IMR-90 (cell line): ENCODE measurements at regions not wholly inside any gene's neighbourhood (a gene's known extent, or its start where the extent isn't known, plus 50 kb on each side); places are given as distances from the start of the nearest gene placed in this dataset.

ENCODE experiments used
- ATAC-seq: fragments of 200-7000 bp; cut with Tn5 transposase; 2 replicates; pipeline ENCODE4 v1.9.1; 2020; ENCODE audit warnings: low read depth, mild to moderate bottlenecking, moderate library complexity
- BruUV-seq: library from RNA; stranded (reverse); fragments of 400-500 nt; replicated peaks from 2 replicates; lab custom pipeline; 2021; lab: Mats Ljungman, UMichigan
- CTCF ChIA-PET: fragments of 300-600 bp; formaldehyde crosslinking; extraction: SDS; loops from one replicate; lab custom pipeline; 2021; ENCODE audit warnings: antibody characterized with exemption; lab: Yijun Ruan, JAX
- POLR2A ChIA-PET: fragments of 300-600 bp; sonication (Branson Sonifier 250); formaldehyde crosslinking; loops from one replicate; lab custom pipeline; 2022; ENCODE audit warnings: antibody characterized with exemption; ENCODE audit not compliant: unreplicated experiment; lab: Charles Lee
- DNase-seq: peaks from one replicate; pipeline ENCODE4 v3.0.0; 2013
- H2AFZ ChIP-seq: replicated peaks from 2 replicates; pipeline ENCODE3; 2013; ENCODE audit warnings: low read length, mild to moderate bottlenecking; ENCODE audit not compliant: poor library complexity
- H2AK5ac ChIP-seq: 2 replicates; pipeline ENCODE4 v1.6.1; 2013; ENCODE audit warnings: low read depth, low read length, inconsistent platforms
- H2AK9ac ChIP-seq: replicated peaks from 2 replicates; pipeline ENCODE3; 2013; ENCODE audit warnings: mild to moderate bottlenecking, low read depth, low read length, moderate library complexity; ENCODE audit not compliant: poor library complexity
- H2BK120ac ChIP-seq: 2 replicates; pipeline ENCODE4 v1.6.1; 2013; ENCODE audit warnings: low read depth, low read length, inconsistent platforms
- H2BK15ac ChIP-seq: 3 replicates; pipeline ENCODE4 v1.6.1; 2013; ENCODE audit warnings: low read depth, low read length, inconsistent platforms
- H2BK20ac ChIP-seq: 2 replicates; pipeline ENCODE4 v1.6.1; 2013; ENCODE audit warnings: low read depth, mild to moderate bottlenecking, inconsistent platforms, low read length, moderate library complexity
- H2BK5ac ChIP-seq: 2 replicates; pipeline ENCODE4 v1.6.1; 2013; ENCODE audit warnings: mild to moderate bottlenecking, low read depth, low read length, inconsistent platforms; ENCODE audit not compliant: poor library complexity, severe bottlenecking
- H3K14ac ChIP-seq: replicated peaks from 2 replicates; pipeline ENCODE4 v1.6.1; 2013; ENCODE audit warnings: low read depth, low read length, inconsistent platforms
- H3K18ac ChIP-seq: 2 replicates; pipeline ENCODE4 v1.6.1; 2013; ENCODE audit warnings: low read depth, low read length, control low read depth
- H3K23ac ChIP-seq: 2 replicates; pipeline ENCODE4 v1.6.1; 2013; ENCODE audit warnings: low read depth, low read length, inconsistent platforms
- H3K27ac ChIP-seq: 2 replicates; pipeline ENCODE4 v1.5.1; 2013; ENCODE audit warnings: mild to moderate bottlenecking, control low read depth, low read length; ENCODE audit not compliant: insufficient read depth
- H3K27me3 ChIP-seq: 2 replicates; pipeline ENCODE4 v1.6.1; 2013; ENCODE audit warnings: low read length; ENCODE audit not compliant: control insufficient read depth, insufficient read depth
- H3K36me3 ChIP-seq: 2 replicates; pipeline ENCODE4 v1.6.1; 2013; ENCODE audit warnings: low read length, mixed read lengths; ENCODE audit not compliant: control insufficient read depth, insufficient read depth
- H3K4ac ChIP-seq: 2 replicates; pipeline ENCODE4 v1.6.1; 2013; ENCODE audit warnings: low read depth, low read length, inconsistent platforms
- H3K4me1 ChIP-seq: 2 replicates; pipeline ENCODE4 v1.6.1; 2013; ENCODE audit warnings: low read length, mixed read lengths; ENCODE audit not compliant: control insufficient read depth, insufficient read depth
- H3K4me2 ChIP-seq: 2 replicates; pipeline ENCODE4 v1.6.1; 2013; ENCODE audit warnings: low read depth, mild to moderate bottlenecking, control low read depth, low read length, moderate library complexity
- H3K4me3 ChIP-seq: 2 replicates; pipeline ENCODE4 v1.5.1; 2013; ENCODE audit warnings: low read depth, mild to moderate bottlenecking, control low read depth, low read length, moderate library complexity; ENCODE audit not compliant: insufficient read depth
- H3K56ac ChIP-seq: 2 replicates; pipeline ENCODE4 v1.6.1; 2013; ENCODE audit warnings: low read length, inconsistent platforms; ENCODE audit not compliant: insufficient read depth; ENCODE audit errors: extremely low read depth
- H3K79me1 ChIP-seq, 2 experiments: 2 replicates each; pipeline ENCODE4 v1.6.1; 2013; ENCODE audit warnings: low read length in 2 of 2, inconsistent platforms in 1 of 2, low read depth in 1 of 2
- H3K9ac ChIP-seq: 2 replicates; pipeline ENCODE4 v1.6.1; 2013; ENCODE audit warnings: low read depth, low read length, control low read depth
- H3K9me1 ChIP-seq: 2 replicates; pipeline ENCODE4 v1.6.1; 2013; ENCODE audit warnings: low read length, inconsistent platforms; ENCODE audit not compliant: insufficient read depth
- H3K9me3 ChIP-seq: 2 replicates; pipeline ENCODE4 v1.6.1; 2013; ENCODE audit warnings: low read length; ENCODE audit not compliant: control insufficient read depth, insufficient read depth
- H4K20me1 ChIP-seq: 2 replicates; pipeline ENCODE4 v1.6.1; 2013; ENCODE audit warnings: low read length, inconsistent platforms; ENCODE audit not compliant: insufficient read depth
- H4K5ac ChIP-seq: 2 replicates; pipeline ENCODE4 v1.6.1; 2013; ENCODE audit warnings: mild to moderate bottlenecking, low read depth, low read length, control low read depth
- H4K8ac ChIP-seq, 2 experiments: 2 replicates each; pipeline ENCODE4 v1.6.1; 2013; ENCODE audit warnings: low read depth in 2 of 2, low read length in 2 of 2, control low read depth in 1 of 2, inconsistent platforms in 1 of 2
- H4K91ac ChIP-seq: 2 replicates; pipeline ENCODE4 v1.6.1; 2013; ENCODE audit warnings: low read depth, low read length, inconsistent platforms; ENCODE audit not compliant: insufficient read depth
- BHLHE40 ChIP-seq: fragments of 150-350 bp; IDR thresholded peaks from 2 replicates; pipeline ENCODE4 v1.6.1; 2016; ENCODE audit warnings: mild to moderate bottlenecking, low read depth, low read length
- CEBPB ChIP-seq: IDR thresholded peaks from 2 replicates; pipeline ENCODE4 v1.6.1; 2012; ENCODE audit warnings: low read depth, low read length, improper control_type of control experiment
- CHD1 ChIP-seq: IDR thresholded peaks from 2 replicates; pipeline ENCODE4 v1.6.1; 2012; ENCODE audit warnings: low read depth, low read length, improper control_type of control experiment
- MAFK ChIP-seq: IDR thresholded peaks from 2 replicates; pipeline ENCODE4 v1.6.1; 2012; ENCODE audit warnings: low read depth, low read length, improper control_type of control experiment
- MAZ ChIP-seq: IDR thresholded peaks from 2 replicates; pipeline ENCODE4 v1.6.1; 2012; ENCODE audit warnings: low read depth, mild to moderate bottlenecking, low read length, improper control_type of control experiment, moderate library complexity, borderline replicate concordance
- NFE2L2 ChIP-seq: fragments of 150-350 bp; IDR thresholded peaks from 2 replicates; pipeline ENCODE4 v1.6.1; 2016; ENCODE audit warnings: low read depth, mild to moderate bottlenecking, low read length
- POLR2A ChIP-seq: IDR thresholded peaks from 2 replicates; pipeline ENCODE4 v1.6.1; 2012; ENCODE audit warnings: mild to moderate bottlenecking, low read depth, low read length
- RAD21 ChIP-seq: IDR thresholded peaks from 2 replicates; pipeline ENCODE4 v1.6.1; 2012; ENCODE audit warnings: low read length, improper control_type of control experiment
- RFX5 ChIP-seq: IDR thresholded peaks from 2 replicates; pipeline ENCODE4 v1.8.0; 2012; ENCODE audit warnings: low read depth, mild to moderate bottlenecking, low read length, moderate library complexity
- WGBS, 2 experiments: methylation state at CpG; one replicate each; pipeline versions ENCODE4 v1.1.5 to v1.1.7; 2013; ENCODE audit warnings: missing lambda C conversion rate in 2 of 2; ENCODE audit not compliant: insufficient read length in 1 of 2; ENCODE audit errors: extremely low coverage in 2 of 2; 5-methylcytosine and 5-hydroxymethylcytosine counted together
- dilution Hi-C: fragments of 300-500 bp; cut with HindIII; formaldehyde crosslinking; loops from one replicate; pipeline ENCODE4 v1.14.3; 2018; ENCODE audit warnings: low sequenced_read_pairs; ENCODE audit not compliant: unreplicated experiment
- in situ Hi-C: fragments of 300-500 bp; cut with MboI; formaldehyde crosslinking; loops from 3 replicates; pipeline ENCODE4 v1.14.3; 2019; ENCODE audit warnings: low sequenced_read_pairs, inconsistent platforms, mixed read lengths
- intact Hi-C: fragments of 100-400 bp; cut with micrococcal nuclease; formaldehyde crosslinking; loops from 2 replicates; pipeline ENCODE4 v1.10.0; 2022
- TF ChIP-seq, protein P1 (sequence below): conservative IDR thresholded peaks from 2 replicates; pipeline ENCODE4 v1.5.1; 2012; ENCODE audit warnings: mild to moderate bottlenecking, low read depth, low read length, improper control_type of control experiment

- intact Hi-C loops, result no loop called here
- no peaks in the 10 kb centered on the region for H4K20me1 ChIP-seq
- H3K23ac ChIP-seq, result no peak overlapping the region
- no peak overlapping the region for H3K56ac ChIP-seq
- no peak for DNase-seq
- no peak overlapping the region for H2BK120ac ChIP-seq
- H3K4me2 ChIP-seq, result no peak overlapping the region
- no peak overlapping the region for H2AK5ac ChIP-seq
- in situ Hi-C loops, result no loop called here
- no peak overlapping the region for H2AFZ ChIP-seq
- no peak overlapping the region for H3K9ac ChIP-seq
- H3K27ac ChIP-seq, result no peak overlapping the region
- H3K4ac ChIP-seq, result no peak overlapping the region
- H3K79me1 ChIP-seq, result no peaks in the 10 kb centered on the region
- no peaks in the 10 kb centered on the region for H3K9me1 ChIP-seq
- ChIA-PET POLR2A (no interaction called here), CTCF (no interaction called here)
- H4K5ac ChIP-seq, result no peak overlapping the region
- no peak overlapping the region for H2AK9ac ChIP-seq
- H3K27me3 ChIP-seq, result no peaks in the 10 kb centered on the region
- H4K8ac ChIP-seq, result no peak overlapping the region
- TF ChIP-seq RFX5, result no peak
- TF ChIP-seq, protein P1, sequence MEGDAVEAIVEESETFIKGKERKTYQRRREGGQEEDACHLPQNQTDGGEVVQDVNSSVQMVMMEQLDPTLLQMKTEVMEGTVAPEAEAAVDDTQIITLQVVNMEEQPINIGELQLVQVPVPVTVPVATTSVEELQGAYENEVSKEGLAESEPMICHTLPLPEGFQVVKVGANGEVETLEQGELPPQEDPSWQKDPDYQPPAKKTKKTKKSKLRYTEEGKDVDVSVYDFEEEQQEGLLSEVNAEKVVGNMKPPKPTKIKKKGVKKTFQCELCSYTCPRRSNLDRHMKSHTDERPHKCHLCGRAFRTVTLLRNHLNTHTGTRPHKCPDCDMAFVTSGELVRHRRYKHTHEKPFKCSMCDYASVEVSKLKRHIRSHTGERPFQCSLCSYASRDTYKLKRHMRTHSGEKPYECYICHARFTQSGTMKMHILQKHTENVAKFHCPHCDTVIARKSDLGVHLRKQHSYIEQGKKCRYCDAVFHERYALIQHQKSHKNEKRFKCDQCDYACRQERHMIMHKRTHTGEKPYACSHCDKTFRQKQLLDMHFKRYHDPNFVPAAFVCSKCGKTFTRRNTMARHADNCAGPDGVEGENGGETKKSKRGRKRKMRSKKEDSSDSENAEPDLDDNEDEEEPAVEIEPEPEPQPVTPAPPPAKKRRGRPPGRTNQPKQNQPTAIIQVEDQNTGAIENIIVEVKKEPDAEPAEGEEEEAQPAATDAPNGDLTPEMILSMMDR, result no peak
- no peak for TF ChIP-seq CHD1
- TF ChIP-seq MAFK, result no peak
- TF ChIP-seq BHLHE40, result no peak
- no peak for TF ChIP-seq RAD21
- no peak for TF ChIP-seq CEBPB
- TF ChIP-seq NFE2L2, result no peak
- TF ChIP-seq POLR2A, result no peak
- TF ChIP-seq MAZ, result no peak
- dilution Hi-C loops, result no loop called here
- H3K36me3 ChIP-seq, result no peaks in the 10 kb centered on the region
- H3K9me3 ChIP-seq, result no peaks in the 10 kb centered on the region
- no peak overlapping the region for H2BK15ac ChIP-seq
- H3K4me3 ChIP-seq, result no peak overlapping the region
- no TSS peak for BruUV-seq
- H2BK20ac ChIP-seq, result no peak overlapping the region
- H3K18ac ChIP-seq, result no peak overlapping the region; the same call in 1 of the 2 replicates
- 100% methylated on average over 1 of the region's 2 CpGs; no CpG with 5 or more reads in 1 of the 2 experiments for WGBS, 2 experiments
- no peaks in the 10 kb centered on the region for H3K4me1 ChIP-seq
- H2BK5ac ChIP-seq, result no peak overlapping the region
- H3K14ac ChIP-seq, result no peak overlapping the region
- H4K91ac ChIP-seq, result no peak overlapping the region
- no peak for ATAC-seq
Measured at GRCh38 chr9:115765060-115765459, 388.5 kb upstream of the PAPPA start.
